GM12878 (cell line): ENCODE measurements at regions not wholly inside any gene's neighbourhood (a gene's known extent, or its start where the extent isn't known, plus 50 kb on each side); places are given as distances from the start of the nearest gene placed in this dataset.
A peak's percentile ranks its signal among the peaks of the same experiment; 100 is the strongest.

Source experiments
- CBX3 ChIP-seq: fragments of 200-600 bp; sonication (generic); IDR thresholded peaks from 2 replicates; pipeline ENCODE4 v1.6.1; 2016; ENCODE audit warnings: low read depth, borderline replicate concordance
- CEBPB ChIP-seq, 2 experiments: fragments of 150-350 bp in 1 of 2; IDR thresholded peaks; 2 replicates each; pipeline ENCODE4 v1.6.1; 2012 to 2014; ENCODE audit warnings: low read depth in 2 of 2, low read length in 2 of 2, borderline replicate concordance in 1 of 2, inconsistent platforms in 1 of 2
- CHD2 ChIP-seq: IDR thresholded peaks from 2 replicates; pipeline ENCODE4 v1.6.1; 2011; ENCODE audit warnings: low read depth, low read length, improper control_type of control experiment, borderline replicate concordance
- CHD4 ChIP-seq: fragments of 200-600 bp; sonication (generic); IDR thresholded peaks from 2 replicates; pipeline ENCODE4 v1.6.1; 2016; ENCODE audit warnings: mild to moderate bottlenecking
- ELK1 ChIP-seq: IDR thresholded peaks from 2 replicates; pipeline ENCODE4 v1.6.1; 2012; ENCODE audit warnings: low read depth, low read length, improper control_type of control experiment
- ESRRA ChIP-seq: IDR thresholded peaks from 2 replicates; pipeline ENCODE4 v1.6.1; 2012; ENCODE audit warnings: mild to moderate bottlenecking, low read length, improper control_type of control experiment
- KDM1A ChIP-seq: fragments of 200-600 bp; sonication (generic); IDR thresholded peaks from 2 replicates; pipeline ENCODE4 v1.6.1; 2016; ENCODE audit warnings: borderline replicate concordance
- MLLT1 ChIP-seq: fragments of 450-650 bp; IDR thresholded peaks from 2 replicates; pipeline ENCODE4 v1.6.1; 2016; ENCODE audit warnings: mild to moderate bottlenecking
- MYC ChIP-seq: IDR thresholded peaks from 2 replicates; pipeline ENCODE4 v1.6.1; 2011; ENCODE audit warnings: mild to moderate bottlenecking, low read length, moderate library complexity, inconsistent platforms; ENCODE audit not compliant: insufficient read depth, insufficient replicate concordance, insufficient read length, severe bottlenecking
- NR2C2 ChIP-seq: IDR thresholded peaks from 2 replicates; pipeline ENCODE4 v1.6.1; 2011; ENCODE audit warnings: borderline replicate concordance, low read depth; ENCODE audit not compliant: control insufficient read depth, insufficient read length
- POLR2AphosphoS5 ChIP-seq: IDR thresholded peaks from 2 replicates; pipeline ENCODE4 v1.6.1; 2011; ENCODE audit warnings: mild to moderate bottlenecking, low read length, inconsistent platforms
- RELA ChIP-seq: fragments of 450-650 bp; IDR thresholded peaks from 2 replicates; pipeline ENCODE4 v1.8.0; 2014; ENCODE audit warnings: borderline replicate concordance; ENCODE audit not compliant: partially characterized antibody
- RUNX3 ChIP-seq: IDR thresholded peaks from 2 replicates; pipeline ENCODE4 v1.6.1; 2012; ENCODE audit warnings: low read length, inconsistent platforms
- SIN3A ChIP-seq: IDR thresholded peaks from 2 replicates; pipeline ENCODE4 v1.6.1; 2012; ENCODE audit warnings: low read depth, low read length, improper control_type of control experiment
- SMARCA5 ChIP-seq: fragments of 450-650 bp; IDR thresholded peaks from 2 replicates; pipeline ENCODE4 v1.6.1; 2017; ENCODE audit warnings: mild to moderate bottlenecking
- STAT1 ChIP-seq: fragments of 450-650 bp; conservative IDR thresholded peaks from 2 replicates; pipeline ENCODE4 v1.6.1; 2014; ENCODE audit warnings: antibody characterized with exemption, mild to moderate bottlenecking
- SUPT20H ChIP-seq: IDR thresholded peaks from 2 replicates; pipeline ENCODE4 v1.6.1; 2011; ENCODE audit warnings: low read depth, mild to moderate bottlenecking, low read length, moderate library complexity, borderline replicate concordance; ENCODE audit not compliant: control insufficient read depth
- TCF7 ChIP-seq: IDR thresholded peaks from 2 replicates; pipeline ENCODE4 v1.6.1; 2014; ENCODE audit warnings: antibody characterized with exemption, borderline replicate concordance
- ZNF384 ChIP-seq: IDR thresholded peaks from 2 replicates; pipeline ENCODE4 v1.6.1; 2012; ENCODE audit warnings: low read depth, mild to moderate bottlenecking, low read length, improper control_type of control experiment, borderline replicate concordance
- TF ChIP-seq, protein P1 (sequence below): fragments of 450-650 bp; IDR thresholded peaks from 2 replicates; pipeline ENCODE4 v1.6.1; 2017; ENCODE audit warnings: borderline replicate concordance
- TF ChIP-seq, protein P2 (sequence below), 3 experiments: IDR thresholded peaks in 2 of 3; conservative IDR thresholded peaks in 1 of 3; 2 replicates each; pipeline ENCODE4 v1.5.1; 2011; ENCODE audit warnings: low read depth in 3 of 3, low read length in 3 of 3, mild to moderate bottlenecking in 3 of 3, control low read depth in 2 of 3, moderate library complexity in 2 of 3, inconsistent platforms in 1 of 3, mixed read lengths in 1 of 3; ENCODE audit not compliant: control insufficient read depth in 2 of 3, insufficient read depth in 1 of 3; ENCODE audit errors: extremely low read depth in 1 of 3
- TF ChIP-seq, protein P3 (sequence below): IDR thresholded peaks from 2 replicates; pipeline ENCODE4 v1.6.1; 2012; ENCODE audit warnings: low read depth, low read length, improper control_type of control experiment

- no peak for TF ChIP-seq MLLT1
- TF ChIP-seq NR2C2 = no peak
- TF ChIP-seq CBX3 = no peak
- no peak for TF ChIP-seq SMARCA5
- TF ChIP-seq SIN3A = no peak
- TF ChIP-seq MYC = no peak
- peak; percentile 79 for TF ChIP-seq CHD2
- no peak for TF ChIP-seq ESRRA
- TF ChIP-seq ELK1 = no peak
- TF ChIP-seq, protein P1, sequence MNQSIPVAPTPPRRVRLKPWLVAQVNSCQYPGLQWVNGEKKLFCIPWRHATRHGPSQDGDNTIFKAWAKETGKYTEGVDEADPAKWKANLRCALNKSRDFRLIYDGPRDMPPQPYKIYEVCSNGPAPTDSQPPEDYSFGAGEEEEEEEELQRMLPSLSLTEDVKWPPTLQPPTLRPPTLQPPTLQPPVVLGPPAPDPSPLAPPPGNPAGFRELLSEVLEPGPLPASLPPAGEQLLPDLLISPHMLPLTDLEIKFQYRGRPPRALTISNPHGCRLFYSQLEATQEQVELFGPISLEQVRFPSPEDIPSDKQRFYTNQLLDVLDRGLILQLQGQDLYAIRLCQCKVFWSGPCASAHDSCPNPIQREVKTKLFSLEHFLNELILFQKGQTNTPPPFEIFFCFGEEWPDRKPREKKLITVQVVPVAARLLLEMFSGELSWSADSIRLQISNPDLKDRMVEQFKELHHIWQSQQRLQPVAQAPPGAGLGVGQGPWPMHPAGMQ = no peak
- no peak for TF ChIP-seq ZNF384
- TF ChIP-seq CHD4 = no peak
- TF ChIP-seq STAT1 = no peak
- TF ChIP-seq, protein P2, sequence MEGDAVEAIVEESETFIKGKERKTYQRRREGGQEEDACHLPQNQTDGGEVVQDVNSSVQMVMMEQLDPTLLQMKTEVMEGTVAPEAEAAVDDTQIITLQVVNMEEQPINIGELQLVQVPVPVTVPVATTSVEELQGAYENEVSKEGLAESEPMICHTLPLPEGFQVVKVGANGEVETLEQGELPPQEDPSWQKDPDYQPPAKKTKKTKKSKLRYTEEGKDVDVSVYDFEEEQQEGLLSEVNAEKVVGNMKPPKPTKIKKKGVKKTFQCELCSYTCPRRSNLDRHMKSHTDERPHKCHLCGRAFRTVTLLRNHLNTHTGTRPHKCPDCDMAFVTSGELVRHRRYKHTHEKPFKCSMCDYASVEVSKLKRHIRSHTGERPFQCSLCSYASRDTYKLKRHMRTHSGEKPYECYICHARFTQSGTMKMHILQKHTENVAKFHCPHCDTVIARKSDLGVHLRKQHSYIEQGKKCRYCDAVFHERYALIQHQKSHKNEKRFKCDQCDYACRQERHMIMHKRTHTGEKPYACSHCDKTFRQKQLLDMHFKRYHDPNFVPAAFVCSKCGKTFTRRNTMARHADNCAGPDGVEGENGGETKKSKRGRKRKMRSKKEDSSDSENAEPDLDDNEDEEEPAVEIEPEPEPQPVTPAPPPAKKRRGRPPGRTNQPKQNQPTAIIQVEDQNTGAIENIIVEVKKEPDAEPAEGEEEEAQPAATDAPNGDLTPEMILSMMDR (IDR thresholded peaks at IDR 0.05 in 2 of 3, conservative IDR thresholded peaks at IDR 0.05 in 1 of 3; ENCODE audit: control insufficient read depth in 2 of 3, extremely low read depth in 1 of 3, insufficient read depth in 1 of 3, low read depth in 3 of 3, low read length in 3 of 3) = peak in 1 of 3 experiments; percentile 5; a peak in 1 of 6 replicates
- no peak for TF ChIP-seq TCF7
- peak; percentile 82 for TF ChIP-seq RUNX3
- TF ChIP-seq POLR2AphosphoS5 = no peak
- TF ChIP-seq, protein P3, sequence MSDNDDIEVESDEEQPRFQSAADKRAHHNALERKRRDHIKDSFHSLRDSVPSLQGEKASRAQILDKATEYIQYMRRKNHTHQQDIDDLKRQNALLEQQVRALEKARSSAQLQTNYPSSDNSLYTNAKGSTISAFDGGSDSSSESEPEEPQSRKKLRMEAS = 0 out of 2 replicates have a peak, but pooled peaks have one; percentile 32
- TF ChIP-seq RELA = no peak
- TF ChIP-seq KDM1A = no peak
- no peak for TF ChIP-seq CEBPB (IDR thresholded peaks at IDR 0.05; ENCODE audit: borderline replicate concordance in 1 of 2, low read depth in 2 of 2, low read length in 2 of 2)
- no peak for TF ChIP-seq SUPT20H
These were observed 87.4 kb upstream of the TNS3 start (continued) for GRCh38 chr7:47669178-47669891.
